Prostate gland (tissue), 2 donors: ENCODE measurements at regions not wholly inside any gene's neighbourhood (a gene's known extent, or its start where the extent isn't known, plus 50 kb on each side); places are given as distances from the start of the nearest gene placed in this dataset.

Source experiments
- POLR2AphosphoS5 ChIP-seq: sonication (generic); formaldehyde crosslinking; IDR thresholded peaks from one replicate; pipeline ENCODE4 v1.6.1; 2017; ENCODE audit warnings: antibody characterized with exemption
- TF ChIP-seq, protein P1 (sequence below), 4 experiments: fragments of 200-600 bp in 2 of 4; fragments of 450-650 bp in 2 of 4; sonication (generic) in 2 of 4; IDR thresholded peaks; 1 replicate in 3 of 4; 2 replicates in 1 of 4; pipeline ENCODE4 v1.5.1; 2016 to 2019; ENCODE audit warnings: antibody characterized with exemption in 4 of 4, mild to moderate bottlenecking in 2 of 4, moderate library complexity in 2 of 4

DNA sequence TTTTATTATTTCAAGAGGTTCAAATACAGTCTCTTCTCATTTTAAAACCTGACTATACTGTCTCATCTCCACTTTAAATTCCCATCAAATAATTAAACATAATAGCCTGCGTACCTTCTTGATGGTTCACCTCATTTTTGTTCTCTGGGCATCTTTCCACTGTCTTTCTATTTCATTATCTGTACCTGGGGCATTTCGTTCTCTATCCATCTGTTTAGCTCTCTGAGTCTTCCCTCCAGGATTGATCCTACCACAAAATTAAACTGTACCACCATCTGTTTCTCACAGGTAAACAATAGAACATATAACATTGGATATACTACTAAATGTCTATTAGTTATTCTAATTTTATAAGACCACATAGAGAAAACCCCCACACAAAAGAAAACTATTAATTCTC lies 1331.4 kb downstream of the NSUN3 start:
- TF ChIP-seq, protein P1, sequence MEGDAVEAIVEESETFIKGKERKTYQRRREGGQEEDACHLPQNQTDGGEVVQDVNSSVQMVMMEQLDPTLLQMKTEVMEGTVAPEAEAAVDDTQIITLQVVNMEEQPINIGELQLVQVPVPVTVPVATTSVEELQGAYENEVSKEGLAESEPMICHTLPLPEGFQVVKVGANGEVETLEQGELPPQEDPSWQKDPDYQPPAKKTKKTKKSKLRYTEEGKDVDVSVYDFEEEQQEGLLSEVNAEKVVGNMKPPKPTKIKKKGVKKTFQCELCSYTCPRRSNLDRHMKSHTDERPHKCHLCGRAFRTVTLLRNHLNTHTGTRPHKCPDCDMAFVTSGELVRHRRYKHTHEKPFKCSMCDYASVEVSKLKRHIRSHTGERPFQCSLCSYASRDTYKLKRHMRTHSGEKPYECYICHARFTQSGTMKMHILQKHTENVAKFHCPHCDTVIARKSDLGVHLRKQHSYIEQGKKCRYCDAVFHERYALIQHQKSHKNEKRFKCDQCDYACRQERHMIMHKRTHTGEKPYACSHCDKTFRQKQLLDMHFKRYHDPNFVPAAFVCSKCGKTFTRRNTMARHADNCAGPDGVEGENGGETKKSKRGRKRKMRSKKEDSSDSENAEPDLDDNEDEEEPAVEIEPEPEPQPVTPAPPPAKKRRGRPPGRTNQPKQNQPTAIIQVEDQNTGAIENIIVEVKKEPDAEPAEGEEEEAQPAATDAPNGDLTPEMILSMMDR (IDR thresholded peaks at IDR 0.05): no peak
- no peak for TF ChIP-seq POLR2AphosphoS5
